ENCODE measurements at regions not wholly inside any gene's neighbourhood (a gene's known extent, or its start where the extent isn't known, plus 50 kb on each side); places are given as distances from the start of the nearest gene placed in this dataset.
"Not testable (repeated sequence)": the region's sequence is repeated elsewhere in the genome, so short reads cannot be mapped to it uniquely, and the experiment has no call there.

DNA sequence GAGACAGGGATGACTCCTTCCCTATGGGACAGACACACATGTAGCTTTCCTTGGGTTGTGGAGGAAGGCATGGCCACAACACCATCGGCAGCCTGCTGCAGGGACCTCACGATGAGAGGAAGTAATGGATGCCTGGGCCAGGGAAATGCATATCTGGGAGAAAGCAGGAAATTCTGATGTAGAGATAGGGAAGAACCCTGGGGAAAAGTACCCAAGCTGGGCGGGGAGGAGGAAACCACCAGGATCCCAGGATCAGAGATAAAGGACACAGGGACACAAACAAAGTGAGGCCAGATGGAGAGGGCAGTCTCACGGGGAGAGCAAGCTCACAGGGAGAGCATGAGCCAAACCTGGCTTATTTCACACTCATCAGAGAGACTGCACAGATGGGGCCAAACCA, 294.7 kb upstream of the TEKT4 start:
- not testable (repeated sequence) for DNase-seq (ENCODE audit: low read depth, low spot score)

DNA sequence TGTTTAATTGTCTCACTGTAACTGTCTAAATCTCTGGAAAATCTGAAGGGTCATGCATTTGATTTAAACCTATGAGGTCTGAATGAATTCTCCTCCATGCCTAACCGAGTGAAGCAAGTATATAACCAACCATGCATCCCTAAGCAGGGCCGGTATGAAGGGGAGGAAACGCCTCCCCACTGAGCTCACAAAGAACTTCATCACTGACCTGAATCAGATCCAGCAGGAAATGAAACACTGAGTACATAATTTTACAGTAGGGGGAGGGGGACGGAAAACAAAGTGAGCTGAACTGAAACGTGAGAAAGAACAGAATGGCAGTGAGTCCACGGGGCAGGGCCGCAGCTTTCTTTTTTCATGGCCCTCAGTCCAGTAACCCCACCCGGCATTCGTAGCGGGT, 294.1 kb upstream of the TEKT4 start:
- DNase-seq (ENCODE audit: low read depth, low spot score): peak; percentile 55

- not testable (repeated sequence) for DNase-seq (ENCODE audit: low read depth, low spot score)
Observed at GRCh38 chr2:94579221-94579620, 292.0 kb upstream of the TEKT4 start.

DNA sequence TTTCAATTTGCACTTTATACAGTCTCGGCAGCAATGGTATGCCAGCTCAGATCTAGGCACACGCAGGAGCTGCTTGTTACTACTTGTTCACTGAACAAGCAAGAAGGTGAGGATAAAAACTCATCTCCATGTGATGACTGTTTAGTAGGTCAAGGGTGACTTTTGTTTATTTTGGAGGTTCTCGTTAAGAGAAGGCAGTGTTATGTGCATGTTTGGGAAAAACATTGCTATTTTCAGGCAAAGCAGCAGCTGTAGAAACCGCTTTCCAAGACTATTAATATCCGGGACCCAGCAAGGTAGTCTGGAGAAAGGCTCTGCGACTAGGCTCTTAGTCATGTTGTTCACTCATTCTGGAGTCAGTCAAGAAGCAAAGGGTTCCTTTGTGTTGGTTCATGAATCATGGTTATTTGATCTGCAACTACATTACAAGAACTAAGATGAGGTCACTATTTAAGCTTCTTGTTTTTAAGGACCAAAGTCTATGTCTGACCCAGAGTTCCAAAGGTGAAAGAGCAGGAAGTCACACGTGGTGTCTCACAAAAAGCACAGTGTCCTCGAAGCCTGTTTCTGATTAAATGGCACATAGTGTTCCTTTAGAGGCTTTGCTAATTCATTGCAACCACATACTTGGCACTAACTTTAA, 288.0 kb upstream of the TEKT4 start:
- DNase-seq (ENCODE audit: low read depth, low spot score): not testable (repeated sequence)

DNA sequence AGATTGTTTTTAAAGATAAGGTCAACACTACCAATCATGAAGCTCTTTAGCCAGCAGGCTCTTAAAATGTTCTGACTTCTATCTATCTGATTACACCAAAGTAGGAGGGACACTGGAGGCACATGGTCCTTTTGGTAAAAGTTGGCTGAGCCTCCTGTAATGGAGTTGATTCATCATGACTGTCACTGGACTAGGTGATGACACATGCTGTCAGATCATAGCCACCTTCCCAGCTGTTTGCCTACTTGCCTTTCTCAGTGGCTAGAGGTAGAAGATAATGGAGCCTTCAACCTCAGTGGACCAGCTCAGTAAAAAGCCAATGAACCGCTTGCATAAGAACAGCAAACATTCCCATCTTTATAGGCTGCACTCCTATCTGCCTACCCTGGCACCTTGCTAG, 286.7 kb upstream of the TEKT4 start:
- not testable (repeated sequence) for DNase-seq (ENCODE audit: low read depth, low spot score)

DNA sequence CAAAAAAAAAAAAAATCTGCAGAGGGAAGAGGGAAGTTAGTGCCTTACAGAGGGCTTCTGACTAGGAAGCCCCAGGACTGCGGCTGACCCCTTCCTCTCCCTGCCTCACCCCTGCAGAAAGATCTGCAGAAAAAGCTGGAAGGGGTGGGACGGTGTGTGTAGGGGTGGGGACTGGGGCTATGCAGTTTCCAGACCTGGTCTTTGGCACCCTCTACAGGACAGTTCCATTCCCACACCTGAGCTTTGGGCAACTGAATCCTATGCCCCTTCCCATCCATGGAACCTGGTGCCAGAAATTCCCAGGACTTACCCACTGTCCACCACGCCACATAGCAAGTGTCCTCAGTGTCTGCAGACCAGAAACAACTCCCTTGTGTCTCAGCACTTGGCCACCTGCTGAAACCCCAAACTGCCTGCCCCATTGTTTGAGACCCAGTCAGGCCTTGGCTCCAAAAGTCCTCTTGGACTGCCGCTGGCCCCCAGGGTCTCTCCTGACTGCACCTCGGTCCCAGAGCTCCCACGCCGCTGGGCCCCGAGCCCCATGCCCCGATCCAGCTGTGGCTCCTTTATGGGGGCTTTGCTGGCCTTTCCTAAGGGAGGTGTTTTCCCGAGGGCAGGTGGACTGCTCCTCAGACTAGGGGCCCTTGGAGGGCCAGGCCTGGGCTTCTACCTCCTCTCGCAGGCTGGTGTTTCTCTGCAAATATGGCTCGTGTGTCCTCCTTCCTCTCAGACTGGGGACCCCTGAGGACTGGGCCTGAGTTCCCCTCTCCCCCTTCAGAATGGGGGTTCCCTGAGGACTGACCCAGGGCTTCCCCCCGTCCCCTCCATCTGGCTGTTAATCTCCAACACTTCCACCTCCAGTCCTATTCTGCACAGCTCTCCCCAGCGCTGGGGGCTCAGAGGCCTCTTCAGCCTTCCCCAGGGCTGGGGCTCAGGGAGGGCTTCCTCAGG, 284.9 kb upstream of the TEKT4 start:
- not testable (repeated sequence) for DNase-seq (ENCODE audit: low read depth, low spot score)

DNA sequence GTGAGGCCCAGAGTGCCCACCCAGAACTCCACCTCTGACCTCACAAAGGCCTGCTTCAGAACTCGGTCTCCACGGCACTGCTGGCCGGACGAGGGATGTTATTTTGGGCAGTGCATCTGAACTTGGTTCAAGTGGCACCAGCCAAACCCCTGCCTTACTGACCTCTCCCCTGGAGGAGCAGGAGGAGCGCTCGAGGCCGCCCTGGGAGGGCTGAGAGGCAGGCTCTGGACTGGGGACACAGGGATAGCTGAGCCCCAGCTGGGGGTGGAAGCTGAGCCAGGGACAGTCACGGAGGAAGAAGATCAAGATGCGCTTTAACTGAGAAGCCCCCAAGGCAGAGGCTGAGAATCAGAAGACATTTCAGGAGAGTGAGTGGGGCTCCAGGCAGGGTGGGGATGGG, 284.2 kb upstream of the TEKT4 start:
- DNase-seq (ENCODE audit: low read depth, low spot score): not testable (repeated sequence)

- DNase-seq (ENCODE audit: low read depth, low spot score): not testable (repeated sequence)
Observed at GRCh38 chr2:94594019-94594836, 277.0 kb upstream of the TEKT4 start.

GRCh38 chr2:94595956-94596355, 275.3 kb upstream of the TEKT4 start:
- not testable (repeated sequence) for DNase-seq (ENCODE audit: low read depth, low spot score)

GRCh38 chr2:94598075-94598713, 273.0 kb upstream of the TEKT4 start:
- not testable (repeated sequence) for DNase-seq (ENCODE audit: low read depth, low spot score)

- not testable (repeated sequence) for DNase-seq (ENCODE audit: low read depth, low spot score)
Observed at GRCh38 chr2:94600929-94601328, 270.3 kb upstream of the TEKT4 start.

DNA sequence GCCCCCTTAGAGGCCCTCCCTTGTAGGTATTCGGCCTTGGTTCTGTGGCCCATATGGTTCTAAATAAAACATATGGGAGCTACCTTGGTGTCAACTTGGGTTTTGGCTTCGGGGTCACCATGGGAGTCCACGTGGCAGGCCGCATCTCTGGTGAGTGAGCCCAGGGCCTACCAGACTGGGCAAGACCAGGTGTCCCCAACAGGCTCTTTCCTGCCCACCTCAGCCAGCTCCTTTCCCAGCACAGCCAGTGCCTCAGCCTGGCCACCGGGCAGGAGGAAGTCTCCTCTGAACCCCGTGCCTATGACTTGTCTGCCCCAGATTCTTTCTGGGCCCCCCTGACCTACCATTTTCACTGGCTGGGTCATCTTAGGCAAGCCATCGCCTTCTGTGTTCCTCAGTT, 268.8 kb upstream of the TEKT4 start:
- no peak for DNase-seq (ENCODE audit: low read depth, low spot score)

GRCh38 chr2:94622113-94622618, 249.1 kb upstream of the TEKT4 start:
- DNase-seq (ENCODE audit: low read depth, low spot score): no peak

- DNase-seq (ENCODE audit: low read depth, low spot score): not testable (repeated sequence)
Observed at GRCh38 chr2:94628953-94629352, 242.3 kb upstream of the TEKT4 start.

GRCh38 chr2:94641397-94641796, 229.8 kb upstream of the TEKT4 start:
- DNase-seq (ENCODE audit: low read depth, low spot score): not testable (repeated sequence)

DNA sequence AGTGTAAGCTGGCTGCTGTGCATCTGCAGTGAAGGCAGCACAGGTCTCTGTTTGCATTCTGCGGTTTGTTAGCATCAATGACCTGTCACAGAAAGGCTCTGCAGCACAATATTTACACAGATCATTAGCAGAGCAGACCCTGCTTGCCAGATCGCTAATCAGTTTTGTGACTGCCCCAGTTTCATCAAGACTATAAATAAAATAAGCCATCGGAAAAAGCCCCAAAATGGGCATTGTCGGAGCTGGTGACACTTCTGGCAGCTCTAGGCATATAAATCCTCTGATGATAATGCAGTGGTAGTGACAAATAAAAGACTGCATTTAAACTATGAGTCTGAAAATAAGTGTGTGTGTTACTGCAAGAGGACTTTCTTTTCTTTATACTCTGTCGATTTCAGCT, 219.1 kb upstream of the TEKT4 start:
- not testable (repeated sequence) for DNase-seq (ENCODE audit: low read depth, low spot score)

DNA sequence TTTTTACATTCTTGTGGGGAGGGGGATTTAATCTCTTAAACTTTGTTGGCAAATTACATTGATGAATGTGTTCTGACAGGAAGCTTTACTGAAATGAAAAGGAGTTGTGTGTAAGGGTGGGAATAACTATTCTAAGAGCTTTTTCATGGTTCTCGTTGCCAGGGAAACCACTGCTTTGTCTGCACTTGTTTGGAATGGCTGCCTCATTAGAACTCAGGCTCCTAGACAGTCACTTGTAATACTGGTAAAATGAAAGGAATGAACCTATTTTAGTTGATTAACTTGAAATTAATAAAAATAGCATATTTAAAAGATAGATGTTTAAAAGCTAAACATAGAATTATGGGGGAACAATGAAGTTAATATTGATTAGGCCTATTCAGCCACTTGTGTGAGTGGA, 201.4 kb upstream of the TEKT4 start:
- not testable (repeated sequence) for DNase-seq (ENCODE audit: low read depth, low spot score)

- not testable (repeated sequence) for DNase-seq (ENCODE audit: low read depth, low spot score)
Observed at GRCh38 chr2:94694236-94694635, 177.0 kb upstream of the TEKT4 start.

GRCh38 chr2:94708982-94709381, 162.2 kb upstream of the TEKT4 start:
- not testable (repeated sequence) for DNase-seq (ENCODE audit: low read depth, low spot score)

GRCh38 chr2:94725543-94725942, 145.7 kb upstream of the TEKT4 start:
- no peak for DNase-seq (ENCODE audit: low read depth, low spot score)

DNA sequence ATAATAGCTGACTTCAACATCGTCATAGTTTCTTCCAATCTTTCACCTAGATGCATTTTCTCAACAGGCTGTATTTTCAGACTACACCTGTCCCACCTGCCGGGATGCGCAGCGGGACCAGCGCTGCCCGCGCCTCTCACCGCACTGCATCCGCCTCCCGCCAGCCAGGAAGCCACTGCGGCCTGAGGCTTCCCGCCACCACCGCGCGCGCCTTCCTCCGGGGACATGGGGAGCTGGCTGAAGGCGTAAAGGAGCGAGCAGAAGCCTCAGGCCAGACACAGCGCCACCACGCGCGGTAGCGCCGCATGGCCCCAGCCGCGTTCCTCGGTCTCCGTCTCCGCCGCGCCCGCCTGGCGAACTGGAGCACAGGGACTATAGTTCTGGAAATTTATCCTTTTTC, 135.7 kb upstream of the TEKT4 start:
- not testable (repeated sequence) for DNase-seq (ENCODE audit: low read depth, low spot score)

Data from pulmonary artery endothelial cell (primary cell).